ENCODE measurements at regions not wholly inside any gene's neighbourhood (a gene's known extent, or its start where the extent isn't known, plus 50 kb on each side); places are given as distances from the start of the nearest gene placed in this dataset.

- ATAC-seq (no peak), DNase-seq (ENCODE audit: low spot score in 2 of 2) (no peak)
- H3K9me3 Mint-ChIP-seq, result peaks cover 0 to 5% of the 10 kb centered on the region in 2 donors
- no peak overlapping the region for H3K27ac Mint-ChIP-seq
- H3K36me3 Mint-ChIP-seq, result no peaks in the 10 kb centered on the region
Observed at GRCh38 chr6:132009175-132009574, 58.0 kb upstream of the CCN2 start.

- Mint-ChIP-seq H3K36me3 (no peaks in the 10 kb centered on the region), H3K9me3 (peaks cover 9 to 12% of the 10 kb centered on the region in 2 donors), H3K27ac (no peak overlapping the region)
- DNase-seq (ENCODE audit: low spot score in 2 of 2) (no peak), ATAC-seq (no peak)
Observed at GRCh38 chr6:132007474-132008190, 56.5 kb upstream of the CCN2 start.

GRCh38 chr6:132005178-132005577 is 54.0 kb upstream of the CCN2 start:
- no peak for DNase-seq (ENCODE audit: low spot score in 2 of 2)
- no peak for ATAC-seq
- Mint-ChIP-seq H3K36me3 (no peaks in the 10 kb centered on the region), H3K9me3 (peaks cover 9 to 12% of the 10 kb centered on the region in 2 donors), H3K27ac (no peak overlapping the region)

- H3K36me3 Mint-ChIP-seq, result no peaks in the 10 kb centered on the region
- DNase-seq (ENCODE audit: low spot score in 2 of 2), result no peak
- H3K27ac Mint-ChIP-seq, result no peak overlapping the region
- H3K9me3 Mint-ChIP-seq, result peaks cover 9 to 12% of the 10 kb centered on the region in 2 donors
- no peak for ATAC-seq
Observed at GRCh38 chr6:132004668-132005067, 53.5 kb upstream of the CCN2 start.

GRCh38 chr6:132003516-132004178 is 52.5 kb upstream of the CCN2 start:
- H3K27ac Mint-ChIP-seq, result no peak overlapping the region
- DNase-seq (ENCODE audit: low spot score in 2 of 2), result no peak
- ATAC-seq, result no peak
- no peaks in the 10 kb centered on the region for H3K36me3 Mint-ChIP-seq
- peaks cover 9 to 12% of the 10 kb centered on the region in 2 donors for H3K9me3 Mint-ChIP-seq
